NCI-H1417 treated with DMSO at 0.1 percent for 48 hours (cell line): ENCODE measurements at regions not wholly inside any gene's neighbourhood (a gene's known extent, or its start where the extent isn't known, plus 50 kb on each side); places are given as distances from the start of the nearest gene placed in this dataset.

Source experiments
- DNase-seq: peaks from one replicate; lab custom pipeline; 2025; lab: John Stamatoyannopoulos, UW

GRCh38 chr3:72155391-72156064 is 370.6 kb upstream of the PROK2 start:
- DNase-seq = no peak

GRCh38 chr3:72154391-72155335 is 369.7 kb upstream of the PROK2 start:
- DNase-seq = no peak

GRCh38 chr3:72153477-72154314 is 368.7 kb upstream of the PROK2 start:
- no peak for DNase-seq

- peak; percentile 4 for DNase-seq
Measured at GRCh38 chr3:72152551-72153476, 367.9 kb upstream of the PROK2 start.

GRCh38 chr3:72151465-72152238 is 366.7 kb upstream of the PROK2 start:
- DNase-seq = no peak

GRCh38 chr3:72150634-72151412 is 365.9 kb upstream of the PROK2 start:
- DNase-seq = no peak

- no peak for DNase-seq
Measured at GRCh38 chr3:72149645-72150300, 364.8 kb upstream of the PROK2 start.

- DNase-seq = no peak
Measured at GRCh38 chr3:72147600-72147999, 362.7 kb upstream of the PROK2 start.

GRCh38 chr3:72145506-72146380 is 360.8 kb upstream of the PROK2 start:
- DNase-seq = no peak

- DNase-seq = no peak
Measured at GRCh38 chr3:72144773-72145505, 360.0 kb upstream of the PROK2 start.

GRCh38 chr3:72143966-72144717 is 359.2 kb upstream of the PROK2 start:
- DNase-seq = no peak

GRCh38 chr3:72143322-72143721 is 358.4 kb upstream of the PROK2 start:
- no peak for DNase-seq

GRCh38 chr3:72142028-72142427 is 357.1 kb upstream of the PROK2 start:
- DNase-seq = no peak

GRCh38 chr3:72141264-72141663 is 356.3 kb upstream of the PROK2 start:
- DNase-seq = no peak

GRCh38 chr3:72139316-72139715 is 354.4 kb upstream of the PROK2 start:
- no peak for DNase-seq
